DND-41 (cell line): ENCODE measurements at regions not wholly inside any gene's neighbourhood (a gene's known extent, or its start where the extent isn't known, plus 50 kb on each side); places are given as distances from the start of the nearest gene placed in this dataset.

Source experiments
- ATAC-seq: fragments of 200-7000 bp; cut with Tn5 transposase; 3 replicates; pipeline ENCODE4 v1.9.1; 2021; ENCODE audit warnings: low read depth; ENCODE audit not compliant: insufficient read depth
- DNase-seq: peaks from one replicate; pipeline ENCODE4 v3.0.0-alpha.2; 2020
- H2AFZ ChIP-seq: 2 replicates; pipeline ENCODE4 v1.6.0; 2012; ENCODE audit warnings: low read depth, low read length
- H3K27ac ChIP-seq: 2 replicates; pipeline ENCODE4 v1.5.1; 2012; ENCODE audit warnings: low read length, inconsistent platforms
- H3K27me3 ChIP-seq: fragments of 200-600 bp; sonication (generic); 2 replicates; pipeline ENCODE4 v1.6.0; 2012; ENCODE audit warnings: low read length, mild to moderate bottlenecking, inconsistent platforms; ENCODE audit not compliant: insufficient read depth, poor library complexity
- H3K36me3 ChIP-seq: 2 replicates; pipeline ENCODE4 v1.5.1; 2012; ENCODE audit warnings: low read length, inconsistent platforms; ENCODE audit not compliant: insufficient read depth
- H3K4me1 ChIP-seq: 2 replicates; pipeline ENCODE4 v1.5.1; 2012; ENCODE audit warnings: mild to moderate bottlenecking, low read length; ENCODE audit not compliant: insufficient read depth
- H3K4me2 ChIP-seq: 2 replicates; pipeline ENCODE4 v1.6.0; 2012; ENCODE audit warnings: mild to moderate bottlenecking, moderate library complexity, low read length, inconsistent platforms; ENCODE audit not compliant: insufficient read depth
- H3K4me3 ChIP-seq, 2 experiments: fragments of 200-600 bp in 1 of 2; shearing (Covaris generic) in 1 of 2; 2 replicates each; pipeline ENCODE4 v1.5.1; 2012 to 2016; ENCODE audit warnings: inconsistent platforms in 2 of 2, low read length in 2 of 2, mild to moderate bottlenecking in 2 of 2, low read depth in 1 of 2, moderate library complexity in 1 of 2
- H3K79me2 ChIP-seq: 2 replicates; pipeline ENCODE4 v1.6.0; 2012; ENCODE audit warnings: low read length, inconsistent platforms; ENCODE audit not compliant: insufficient read depth
- H3K9ac ChIP-seq: 2 replicates; pipeline ENCODE4 v1.6.0; 2012; ENCODE audit warnings: low read depth, mild to moderate bottlenecking, inconsistent platforms, low read length, moderate library complexity
- H3K9me3 ChIP-seq: 2 replicates; pipeline ENCODE4 v1.5.1; 2012; ENCODE audit warnings: low read length, moderate library complexity, mild to moderate bottlenecking, inconsistent platforms; ENCODE audit not compliant: insufficient read depth, severe bottlenecking
- H4K20me1 ChIP-seq: 2 replicates; pipeline ENCODE4 v1.6.0; 2012; ENCODE audit warnings: low read length; ENCODE audit not compliant: insufficient read depth
- CTCF ChIP-seq: IDR thresholded peaks from 2 replicates; pipeline ENCODE4 v1.5.1; 2012; ENCODE audit warnings: borderline replicate concordance, low read length, moderate library complexity, mild to moderate bottlenecking; ENCODE audit not compliant: poor library complexity, severe bottlenecking; ENCODE audit errors: extremely low read depth
- EZH2 ChIP-seq: IDR thresholded peaks from 3 replicates; pipeline ENCODE4 v1.6.1; 2012; ENCODE audit warnings: borderline replicate concordance, low read depth, mild to moderate bottlenecking, moderate library complexity, low read length, inconsistent platforms; ENCODE audit not compliant: severe bottlenecking

- no peak for TF ChIP-seq CTCF
- no peak for TF ChIP-seq EZH2
- Histone ChIP-seq H3K79me2 (no peaks in the 10 kb centered on the region), H3K9ac (no peak overlapping the region), H3K27ac (no peak overlapping the region), H3K4me1 (no peaks in the 10 kb centered on the region), H2AFZ (no peak overlapping the region), H3K36me3 (no peaks in the 10 kb centered on the region), H3K4me2 (no peak overlapping the region), H3K9me3 (no peaks in the 10 kb centered on the region), H3K4me3 (no peak overlapping the region), H3K27me3 (peaks cover 6% of the 10 kb centered on the region), H4K20me1 (peaks cover 7% of the 10 kb centered on the region; the same call in 1 of the 2 replicates)
- DNase-seq (no peak), ATAC-seq (no peak)
Measured at GRCh38 chr14:105836160-105836559, 309.8 kb downstream of the TMEM121 start.

GRCh38 chr14:105836730-105837129 lies 310.3 kb downstream of the TMEM121 start:
- H3K4me1 ChIP-seq: no peaks in the 10 kb centered on the region
- H2AFZ ChIP-seq: no peak overlapping the region
- H3K9me3 ChIP-seq: no peaks in the 10 kb centered on the region
- no peaks in the 10 kb centered on the region for H3K36me3 ChIP-seq
- TF ChIP-seq CTCF: no peak
- TF ChIP-seq EZH2: no peak
- H3K27ac ChIP-seq: no peak overlapping the region
- H4K20me1 ChIP-seq: peaks cover 7% of the 10 kb centered on the region; the same call in 1 of the 2 replicates
- DNase-seq (no peak), ATAC-seq (no peak)
- H3K79me2 ChIP-seq: no peaks in the 10 kb centered on the region
- no peak overlapping the region for H3K4me3 ChIP-seq
- H3K27me3 ChIP-seq: peaks cover 6% of the 10 kb centered on the region
- H3K4me2 ChIP-seq: no peak overlapping the region
- no peak overlapping the region for H3K9ac ChIP-seq

GRCh38 chr14:105837349-105838063 lies 311.1 kb downstream of the TMEM121 start:
- DNase-seq: no peak
- TF ChIP-seq CTCF (no peak), EZH2 (no peak)
- Histone ChIP-seq H3K27me3 (peaks cover 6% of the 10 kb centered on the region), H3K9me3 (no peaks in the 10 kb centered on the region), H3K4me1 (no peaks in the 10 kb centered on the region), H3K79me2 (no peaks in the 10 kb centered on the region), H3K27ac (no peak overlapping the region), H3K9ac (no peak overlapping the region), H3K4me3 (no peak overlapping the region), H2AFZ (no peak overlapping the region), H3K4me2 (no peak overlapping the region), H3K36me3 (no peaks in the 10 kb centered on the region), H4K20me1 (peaks cover 7% of the 10 kb centered on the region; the same call in 1 of the 2 replicates)
- ATAC-seq: no peak
